HEK293 (cell line): ENCODE measurements at regions not wholly inside any gene's neighbourhood (a gene's known extent, or its start where the extent isn't known, plus 50 kb on each side); places are given as distances from the start of the nearest gene placed in this dataset.

Experiments used
- KLF9 ChIP-seq: fragments of 450-650 bp; formaldehyde crosslinking; IDR thresholded peaks from 2 replicates; pipeline ENCODE4 v1.5.1; 2016; ENCODE audit warnings: missing biosample characterization, missing genetic modification characterization, low read depth
- RBAK ChIP-seq: fragments of 450-650 bp; formaldehyde crosslinking; IDR thresholded peaks from 2 replicates; pipeline ENCODE4 v1.5.1; 2016; ENCODE audit warnings: missing biosample characterization, missing genetic modification characterization

DNA sequence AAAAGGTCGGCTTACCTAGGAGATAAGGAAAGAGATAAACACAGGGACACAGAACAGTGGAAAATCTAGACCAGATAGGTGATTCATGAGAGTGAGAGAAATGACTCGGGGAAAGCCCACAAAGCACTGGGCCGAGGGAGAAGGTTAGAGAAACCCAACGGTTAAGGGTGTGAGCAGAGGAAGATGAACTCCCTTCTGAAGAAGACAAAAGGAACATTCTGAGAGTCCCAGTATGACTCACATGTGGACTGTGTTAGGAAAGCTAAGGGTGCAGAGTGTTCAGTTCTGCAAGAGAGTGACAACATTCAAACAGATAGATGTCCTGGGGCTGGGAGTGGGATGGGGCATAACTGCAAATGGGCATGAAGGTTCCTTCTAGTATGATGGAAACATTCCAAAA, 83.0 kb downstream of the CNTN3 start:
- TF ChIP-seq KLF9 (tag by site-specific recombination) (no peak), RBAK (tag by site-specific recombination) (no peak)
